ENCODE measurements at regions not wholly inside any gene's neighbourhood (a gene's known extent, or its start where the extent isn't known, plus 50 kb on each side); places are given as distances from the start of the nearest gene placed in this dataset.
"Not testable (repeated sequence)": the region's sequence is repeated elsewhere in the genome, so short reads cannot be mapped to it uniquely, and the experiment has no call there.

DNA sequence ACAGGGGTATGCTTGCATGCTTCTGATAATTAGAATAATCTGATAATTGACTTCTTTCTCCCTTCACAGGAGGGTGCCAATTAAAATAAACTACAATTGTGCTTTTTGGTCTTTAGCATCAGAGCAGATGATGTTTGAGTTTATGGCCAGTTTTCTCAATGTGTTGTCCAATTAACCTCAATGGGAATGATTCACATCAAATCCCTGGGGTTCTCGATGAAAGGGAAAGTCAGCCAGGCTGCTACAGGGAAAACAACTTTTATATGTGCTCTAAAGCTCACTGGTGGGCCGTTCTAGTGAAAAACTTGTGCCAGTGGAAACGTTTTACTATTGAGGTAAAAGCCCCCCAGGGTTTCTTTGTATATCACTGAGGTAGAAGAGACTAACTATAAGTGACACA lies 887.3 kb upstream of the CRIM1 start:
- DNase-seq (ENCODE audit: extremely low read depth, low read depth) = no peak

DNA sequence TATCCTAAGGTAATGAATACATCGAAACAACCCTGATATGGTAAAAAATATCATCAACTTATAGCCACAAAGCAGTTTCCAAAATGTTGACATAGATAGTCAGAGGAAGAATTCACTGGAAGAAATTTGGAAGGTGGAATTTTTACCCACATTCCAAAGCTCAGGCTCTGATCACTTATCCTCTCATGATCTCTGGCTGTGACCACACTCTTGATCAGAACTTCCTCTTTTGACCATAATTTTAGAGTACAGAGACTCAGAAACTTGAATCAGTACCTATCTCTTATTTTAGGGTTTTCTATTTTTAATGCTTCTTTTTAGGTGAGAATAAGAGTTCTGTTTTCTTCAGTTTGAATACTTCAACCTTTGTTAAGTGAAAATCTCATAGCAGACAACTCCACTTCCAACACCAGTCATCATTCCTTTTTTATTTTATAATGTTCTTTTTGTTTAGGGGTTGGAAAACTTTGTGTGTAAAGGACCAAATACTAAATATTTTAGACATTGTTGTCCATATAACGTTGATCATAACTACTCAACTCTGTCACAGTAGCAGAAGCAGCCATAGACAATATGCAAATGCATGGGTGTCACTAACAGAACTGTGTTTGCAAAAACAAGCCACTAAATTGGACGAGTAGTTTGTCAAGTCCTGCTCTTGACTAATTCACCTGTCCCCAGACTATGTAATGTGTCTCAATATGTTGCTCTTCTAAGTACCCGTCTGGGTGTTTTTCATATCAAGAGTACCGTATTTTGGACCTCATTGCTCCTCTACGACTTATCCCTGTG lies 891.6 kb upstream of the CRIM1 start:
- no peak for DNase-seq (ENCODE audit: extremely low read depth, low read depth)

DNA sequence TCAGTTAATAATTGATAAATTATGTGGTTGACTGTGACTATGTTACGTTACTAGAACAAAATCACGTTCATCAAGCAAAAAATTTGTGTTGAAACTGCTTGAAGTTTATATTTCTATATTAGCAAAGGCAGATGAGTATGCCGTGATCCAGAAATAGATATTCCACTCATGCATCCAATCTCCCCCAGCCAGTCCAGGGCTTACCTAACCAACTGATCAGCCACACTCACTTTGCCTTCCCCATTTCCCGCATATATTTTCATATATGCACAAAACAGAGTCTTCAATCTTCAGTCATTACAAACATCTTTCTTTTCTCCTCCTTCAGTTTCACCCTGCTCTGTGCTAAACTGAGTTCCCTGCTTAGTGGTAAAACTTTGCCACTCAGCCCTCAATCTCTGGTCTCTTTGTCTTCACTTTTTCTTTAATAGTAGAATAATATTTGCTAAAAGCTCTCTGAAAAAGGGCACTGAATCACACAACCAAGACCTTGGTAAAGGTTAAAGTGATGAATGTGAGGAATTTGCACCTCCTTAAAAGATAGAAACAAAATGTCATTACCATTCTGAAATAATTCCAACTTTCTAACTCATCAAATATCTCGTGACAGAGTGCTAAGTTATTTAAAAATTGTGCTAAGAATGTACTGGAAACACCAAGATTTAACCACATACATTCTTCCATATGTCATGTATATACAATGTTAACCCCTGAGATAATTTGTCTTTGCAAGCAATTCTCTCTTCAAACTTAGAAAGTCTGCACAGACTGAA lies 893.2 kb upstream of the CRIM1 start:
- no peak for DNase-seq (ENCODE audit: extremely low read depth, low read depth)

DNA sequence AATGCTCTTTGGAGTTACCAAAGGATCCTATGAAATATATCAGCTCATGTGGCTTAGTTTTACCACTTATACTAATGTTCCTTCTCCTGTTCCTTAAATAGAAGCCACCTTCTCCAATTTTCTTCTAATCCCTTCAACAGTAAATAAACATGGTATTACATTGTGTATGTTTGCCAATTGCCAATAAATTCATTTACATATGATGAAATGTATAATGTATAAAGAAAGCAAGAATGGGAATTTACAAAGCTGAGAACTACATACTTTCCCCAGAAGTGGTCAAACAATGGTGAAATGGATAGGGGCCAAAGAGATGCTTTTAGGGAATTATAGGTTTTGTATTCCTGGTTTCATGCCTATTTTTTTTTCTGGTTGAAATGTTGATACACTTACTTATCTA lies 894.2 kb upstream of the CRIM1 start:
- no peak for DNase-seq (ENCODE audit: extremely low read depth, low read depth)

DNA sequence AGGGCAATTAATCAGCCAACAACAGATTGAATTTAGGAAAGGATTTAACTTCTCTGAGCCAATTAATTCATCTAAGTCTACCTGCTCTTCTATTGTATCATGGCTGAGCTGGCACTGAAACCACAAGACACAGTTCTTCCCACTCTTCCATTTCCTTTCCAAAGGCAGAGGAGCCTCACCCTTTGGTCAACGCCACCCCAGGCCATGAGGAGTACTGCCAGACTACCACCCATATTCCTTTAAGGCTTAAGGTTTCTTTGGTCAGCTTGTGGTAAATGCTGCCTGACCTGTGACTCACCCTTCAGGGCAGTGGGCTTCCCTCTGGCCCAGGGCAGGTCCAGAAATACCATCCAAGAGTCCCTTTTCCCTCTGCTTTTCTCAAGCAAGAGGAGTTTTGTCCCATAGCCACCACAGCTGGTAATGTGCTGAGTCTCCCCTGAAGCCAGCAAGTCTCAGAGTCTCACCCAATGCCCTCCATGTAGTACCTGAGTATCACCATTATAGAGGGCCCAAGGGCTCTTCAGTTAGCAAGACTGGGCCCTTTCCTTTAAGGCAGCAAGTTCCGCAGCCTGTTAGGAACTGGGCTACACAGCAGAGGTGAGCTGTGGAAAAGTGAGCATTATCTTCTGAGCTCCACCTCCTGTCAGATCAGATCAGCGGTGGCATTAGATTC lies 900.5 kb upstream of the CRIM1 start:
- DNase-seq (ENCODE audit: extremely low read depth, low read depth) = peak; percentile 3

DNA sequence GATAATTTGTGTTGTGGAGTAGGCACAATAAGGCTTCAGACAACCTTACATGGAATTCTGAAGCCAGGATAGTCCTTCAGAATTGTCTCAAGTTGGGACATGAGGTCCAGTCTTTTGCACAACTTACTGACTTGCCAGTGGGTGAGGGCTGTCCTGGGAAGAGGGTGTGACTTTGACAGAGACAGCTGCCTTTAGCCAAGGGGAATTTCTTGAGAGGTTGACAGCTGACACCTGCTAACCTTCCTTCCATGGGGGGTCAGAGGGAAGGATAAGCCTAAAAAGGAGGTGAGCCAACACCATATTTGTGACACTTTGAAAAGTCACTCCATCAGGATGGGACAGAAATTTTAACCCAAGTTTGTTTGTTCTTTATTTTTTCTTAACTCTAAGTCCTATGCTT lies 907.8 kb upstream of the CRIM1 start:
- no peak for DNase-seq (ENCODE audit: extremely low read depth, low read depth)

DNA sequence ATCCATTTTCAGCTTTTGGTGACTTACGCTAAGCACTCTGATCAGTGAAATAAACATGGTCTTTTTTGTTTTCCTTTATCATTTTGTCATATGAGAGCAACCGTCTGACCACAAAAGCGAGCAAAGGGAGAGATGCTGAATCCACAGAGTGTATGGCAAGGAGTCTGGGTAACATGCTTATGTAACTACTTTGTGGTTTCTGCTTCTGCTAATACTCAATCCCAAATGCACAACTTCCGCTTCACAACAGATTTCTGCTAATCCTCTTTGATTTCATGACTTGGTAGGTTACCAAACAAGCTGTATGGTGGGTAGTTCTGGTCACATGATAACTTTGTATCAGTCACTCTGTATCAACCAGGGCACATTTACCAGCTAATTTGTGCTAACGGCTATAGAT lies 908.4 kb upstream of the CRIM1 start:
- DNase-seq (ENCODE audit: extremely low read depth, low read depth) = no peak

DNA sequence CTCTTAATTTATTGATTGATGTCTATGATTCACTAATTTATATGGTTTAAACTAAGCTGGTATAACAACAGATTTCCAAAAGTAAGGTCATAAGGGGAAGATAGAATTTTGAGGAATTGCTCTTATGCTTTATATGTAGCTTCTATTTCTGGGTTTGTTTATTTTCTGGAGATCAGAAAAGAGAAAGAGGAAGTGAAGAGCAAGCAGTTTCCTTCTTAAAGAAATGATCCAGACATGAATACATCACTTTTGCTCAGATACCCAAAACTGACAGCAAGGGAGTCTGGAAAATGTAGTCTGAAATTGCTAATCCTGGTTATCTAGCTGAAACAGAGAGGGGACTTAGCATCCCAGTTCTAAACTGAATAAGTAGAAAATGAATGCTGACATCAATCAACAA lies 912.5 kb upstream of the CRIM1 start:
- DNase-seq (ENCODE audit: extremely low read depth, low read depth) = no peak

DNA sequence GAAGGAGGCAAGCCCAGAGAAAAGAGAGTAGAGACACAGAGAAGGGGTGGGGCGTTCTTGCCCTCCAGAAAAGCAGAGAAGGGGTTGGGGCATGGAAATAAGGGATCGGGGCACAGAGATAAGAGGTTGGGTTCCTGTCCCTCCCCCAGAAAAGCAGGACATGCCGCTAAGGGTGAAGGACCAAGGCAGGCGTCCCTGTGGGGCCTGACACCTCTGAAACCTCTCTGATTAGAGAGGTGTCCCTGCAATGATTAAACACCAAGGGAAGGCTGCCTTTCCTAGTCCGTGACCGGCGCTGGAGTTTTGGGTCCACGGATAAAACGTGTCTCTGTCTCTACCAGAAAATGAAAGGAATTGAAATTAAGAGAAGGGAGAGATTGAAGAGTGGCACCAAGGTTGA lies 914.0 kb upstream of the CRIM1 start:
- DNase-seq (ENCODE audit: extremely low read depth, low read depth) = not testable (repeated sequence)

DNA sequence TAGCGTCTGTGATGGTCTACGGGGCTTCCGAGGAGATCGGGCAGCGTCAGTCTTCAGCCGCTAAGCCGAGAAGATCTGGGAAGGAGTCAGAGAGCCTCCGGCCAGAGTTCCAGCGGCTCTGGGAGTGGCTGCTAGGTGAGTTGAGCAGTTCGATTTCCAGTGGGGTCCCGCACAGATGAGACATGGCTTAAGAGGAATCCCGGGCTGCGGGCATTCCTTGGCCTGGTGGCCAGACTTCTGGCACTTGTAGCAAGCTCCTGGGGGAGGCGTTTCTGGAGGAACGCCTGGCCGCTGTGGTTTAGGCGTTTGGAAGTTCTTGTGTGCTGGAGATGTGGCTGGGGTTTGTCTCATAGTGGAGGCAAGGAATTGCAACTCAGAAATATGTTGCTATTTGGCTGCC lies 915.3 kb upstream of the CRIM1 start:
- not testable (repeated sequence) for DNase-seq (ENCODE audit: extremely low read depth, low read depth)

DNA sequence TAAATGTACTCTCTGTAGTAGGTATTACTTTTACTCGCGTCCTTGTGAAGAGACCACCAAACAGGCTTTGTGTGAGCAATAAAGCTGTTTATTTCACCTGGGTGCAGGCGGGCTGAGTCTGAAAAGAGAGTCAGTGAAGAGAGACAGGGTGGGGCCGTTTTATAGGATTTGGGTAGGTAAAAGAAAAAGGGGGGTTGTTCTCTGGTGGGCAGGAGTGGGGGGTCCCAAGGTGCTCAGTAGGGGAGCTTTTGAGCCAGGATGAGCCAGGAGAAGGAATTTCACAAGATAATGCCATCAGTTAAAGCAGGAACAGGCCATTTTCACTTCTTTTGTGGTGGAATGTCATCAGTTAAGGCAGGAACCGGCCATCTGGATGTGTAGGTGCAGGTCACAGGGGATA lies 918.7 kb upstream of the CRIM1 start:
- DNase-seq (ENCODE audit: extremely low read depth, low read depth) = not testable (repeated sequence)

DNA sequence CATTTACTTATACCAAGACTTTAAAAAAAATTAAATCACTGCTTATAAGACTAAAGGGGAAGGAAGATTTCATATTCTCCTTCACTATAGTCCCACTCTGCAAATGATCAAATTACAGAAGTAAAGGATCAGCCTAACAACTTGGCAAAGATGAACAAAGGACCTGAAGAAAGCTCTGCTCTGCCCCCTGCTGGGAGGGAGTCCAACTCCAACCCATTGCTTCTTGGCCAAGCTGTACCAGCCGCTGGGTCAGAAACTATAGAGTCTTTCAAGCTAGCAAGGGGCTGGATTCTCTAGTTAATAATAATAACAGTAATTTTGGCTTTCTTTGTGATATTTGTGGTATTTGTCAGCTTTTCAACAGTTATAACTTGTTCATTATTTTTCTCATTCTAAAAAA lies 927.0 kb upstream of the CRIM1 start:
- DNase-seq (ENCODE audit: extremely low read depth, low read depth) = peak; percentile 22

DNA sequence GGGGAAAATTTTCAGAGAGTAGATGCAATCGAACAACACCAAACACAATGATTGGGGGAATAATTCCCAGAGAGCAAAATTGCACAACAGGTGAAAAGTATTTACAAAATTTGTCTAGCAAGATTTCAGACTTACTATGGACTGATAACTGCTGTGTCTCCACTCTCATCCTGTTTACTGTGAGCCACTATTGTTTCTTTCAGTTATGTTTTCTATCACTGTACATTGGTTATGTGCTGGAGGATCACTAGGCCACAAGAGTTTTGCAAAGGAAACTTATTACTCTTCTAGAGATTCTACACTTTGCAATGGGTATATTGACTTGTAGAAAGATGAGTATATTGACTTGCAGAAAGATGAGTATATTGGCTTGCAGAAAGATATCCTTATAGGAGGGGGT lies 934.1 kb upstream of the CRIM1 start:
- no peak for DNase-seq (ENCODE audit: extremely low read depth, low read depth)

DNA sequence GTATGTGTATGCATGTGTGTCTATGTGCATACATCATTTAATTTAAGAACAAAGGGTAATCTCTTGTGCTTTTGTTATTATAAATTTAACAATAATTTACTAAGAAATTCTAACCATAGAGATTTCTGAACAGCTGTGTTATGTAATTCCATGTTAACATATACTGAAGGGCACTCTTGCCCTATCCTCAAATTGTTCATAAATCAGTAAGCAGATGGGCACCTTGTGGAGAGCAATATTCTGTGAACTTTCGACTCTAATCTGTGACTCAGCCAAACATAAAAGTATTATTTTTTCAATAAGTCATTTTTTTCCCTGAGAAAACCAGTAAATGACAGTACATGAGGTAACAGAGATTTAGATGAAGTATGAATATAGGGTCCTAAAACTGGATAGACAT lies 938.3 kb upstream of the CRIM1 start:
- DNase-seq (ENCODE audit: extremely low read depth, low read depth) = no peak

DNA sequence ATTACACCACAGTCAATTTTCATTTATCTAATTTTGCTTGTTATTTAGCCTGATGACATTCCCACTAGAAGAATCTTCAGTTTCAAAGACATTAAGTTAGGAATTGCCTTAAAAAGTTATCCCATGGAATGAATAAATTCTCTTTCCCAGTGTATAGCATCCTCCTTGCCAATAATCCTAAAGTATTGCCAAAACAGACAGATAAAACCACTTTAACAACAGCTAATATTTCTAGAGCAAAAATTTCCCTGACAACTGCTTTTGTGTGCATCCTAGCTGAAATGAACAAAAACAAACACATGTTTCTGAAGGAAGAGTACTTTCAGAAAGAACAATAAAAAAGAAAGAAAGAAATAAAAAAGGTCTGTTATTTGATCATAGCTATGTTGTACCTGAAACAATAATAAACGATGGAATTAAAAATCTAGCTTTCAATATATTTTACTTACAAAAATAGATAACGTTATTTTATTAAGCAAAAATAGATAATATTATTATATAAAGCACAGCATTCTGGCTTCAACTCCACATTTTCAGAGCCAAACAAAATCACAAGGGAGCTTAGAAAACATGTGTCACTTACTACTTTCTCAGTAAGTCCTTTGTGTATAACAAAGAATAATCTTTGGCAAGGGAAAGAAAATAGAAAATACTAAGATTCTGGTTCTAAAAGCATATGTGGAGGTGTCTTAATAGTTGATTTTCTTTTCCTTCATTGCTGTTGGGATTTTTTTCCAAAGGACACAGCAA lies 939.0 kb upstream of the CRIM1 start:
- no peak for DNase-seq (ENCODE audit: extremely low read depth, low read depth)

DNA sequence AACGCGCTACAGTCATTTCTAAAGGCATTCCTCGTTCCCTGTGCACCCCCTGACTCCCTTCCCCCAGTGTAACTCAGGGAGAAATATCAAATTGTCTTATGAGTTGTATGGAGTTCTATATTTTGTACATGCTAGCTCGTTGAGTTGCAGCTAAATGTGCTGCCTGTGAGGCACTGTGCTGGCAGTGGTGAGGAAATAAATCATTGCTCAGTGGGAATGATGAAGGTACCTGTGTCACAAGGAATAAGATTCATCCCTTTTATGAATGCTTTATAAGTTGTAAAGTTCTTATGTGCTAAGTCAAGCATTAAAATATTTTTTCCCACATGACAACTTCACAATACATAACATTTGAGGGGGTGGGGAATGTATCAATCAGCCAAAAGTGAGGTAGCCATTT lies 939.6 kb upstream of the CRIM1 start:
- no peak for DNase-seq (ENCODE audit: extremely low read depth, low read depth)

DNA sequence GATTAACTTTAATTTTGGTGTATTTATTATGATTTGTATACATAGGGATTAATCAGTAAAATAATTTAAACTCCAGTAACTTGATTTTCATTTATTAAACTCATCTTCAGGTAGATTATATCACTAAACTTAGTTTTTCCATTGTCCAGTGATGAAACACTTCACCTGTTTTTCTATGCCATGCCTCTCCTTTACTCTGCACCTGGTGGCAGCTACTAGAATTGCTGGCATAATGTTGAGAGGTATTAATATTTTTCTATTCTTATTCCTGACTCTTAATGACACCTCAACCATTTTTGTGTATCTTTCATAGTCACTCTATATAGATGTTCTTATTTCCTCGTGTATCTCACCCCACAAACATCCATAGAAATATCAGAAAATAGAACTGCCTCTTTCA lies 940.3 kb upstream of the CRIM1 start:
- DNase-seq (ENCODE audit: extremely low read depth, low read depth) = no peak

DNA sequence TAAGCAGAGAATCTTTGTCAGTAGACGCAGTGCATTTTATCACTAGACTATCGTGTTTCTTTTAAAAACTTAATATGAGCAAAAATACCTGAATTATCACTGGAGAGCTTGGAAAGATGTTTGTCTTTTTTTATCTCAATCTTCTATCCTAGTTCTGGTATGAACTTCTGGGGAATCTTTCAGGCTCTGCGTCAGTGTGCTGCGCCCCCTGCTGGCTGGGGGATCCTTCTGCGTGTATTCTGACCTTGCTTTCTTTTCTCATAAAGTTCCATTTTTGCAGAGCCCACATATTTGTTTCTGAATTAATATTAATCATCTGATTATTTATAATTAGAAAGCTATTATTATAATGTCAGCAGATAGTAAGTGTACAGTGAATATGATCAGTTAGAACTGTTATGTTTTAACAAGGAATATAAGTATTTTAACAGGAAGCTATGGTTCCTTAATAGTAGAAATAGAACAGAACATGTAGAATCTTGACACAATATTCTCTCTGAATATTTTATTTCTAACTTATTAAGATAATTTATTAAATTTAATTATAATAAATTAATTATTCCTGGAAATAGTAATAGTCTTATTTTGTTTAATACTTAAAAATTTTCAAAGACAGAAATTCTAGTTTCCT lies 945.0 kb upstream of the CRIM1 start:
- DNase-seq (ENCODE audit: extremely low read depth, low read depth) = peak; percentile 52

DNA sequence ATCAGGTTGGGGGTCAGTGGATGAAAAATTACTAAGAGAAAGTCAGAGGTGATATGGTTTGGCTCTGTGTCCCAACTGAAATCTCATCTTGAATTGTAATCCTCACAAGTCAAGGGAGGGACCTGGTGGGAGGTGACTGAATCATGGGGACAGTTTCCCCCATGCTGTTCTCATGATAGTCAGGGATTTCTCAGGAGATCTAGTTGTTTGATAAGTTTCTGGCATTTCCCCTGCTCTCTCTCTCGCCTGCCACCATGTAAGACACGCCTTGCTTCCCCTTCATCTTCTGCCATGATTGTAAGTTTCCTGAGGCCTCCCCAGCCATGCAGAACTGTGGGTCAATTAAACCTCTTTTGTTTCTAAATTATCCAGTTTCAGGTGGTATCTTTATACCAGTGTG lies 945.8 kb upstream of the CRIM1 start:
- no peak for DNase-seq (ENCODE audit: extremely low read depth, low read depth)

DNA sequence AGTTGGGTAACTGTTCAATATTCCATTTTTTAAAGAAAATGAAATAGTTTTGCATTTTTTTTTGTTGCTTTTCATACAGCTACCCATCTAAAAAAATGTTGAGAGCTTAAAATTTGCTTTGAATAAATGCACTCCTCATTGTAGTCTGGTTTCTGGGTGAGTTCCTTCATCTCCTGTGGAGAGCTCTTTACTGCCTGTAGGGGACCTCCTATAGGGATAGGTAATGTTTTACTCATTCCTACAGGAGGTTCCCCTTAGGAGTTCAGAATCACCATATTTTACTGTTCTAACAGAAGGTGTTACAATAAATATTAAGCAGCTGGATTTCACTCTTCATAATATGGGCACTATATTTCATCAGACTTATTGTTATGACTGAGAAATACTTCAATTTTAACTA lies 947.3 kb upstream of the CRIM1 start:
- DNase-seq (ENCODE audit: extremely low read depth, low read depth) = no peak
